PC-3 (cell line): ENCODE measurements at regions not wholly inside any gene's neighbourhood (a gene's known extent, or its start where the extent isn't known, plus 50 kb on each side); places are given as distances from the start of the nearest gene placed in this dataset.

Source experiments
- EZH2 ChIP-seq: fragments of 300-600 bp; sonication (generic); IDR thresholded peaks from one replicate; pipeline ENCODE4 v1.6.1; 2017; ENCODE audit warnings: antibody characterized with exemption, mild to moderate bottlenecking, low read length; ENCODE audit not compliant: unreplicated experiment
- EZH2phosphoT487 ChIP-seq: fragments of 300-600 bp; sonication (generic); IDR thresholded peaks from 2 replicates; pipeline ENCODE4 v1.6.1; 2018; ENCODE audit warnings: mild to moderate bottlenecking, antibody characterized with exemption, low read length, borderline replicate concordance
- TF ChIP-seq, protein P1 (sequence below): fragments of 300-600 bp; sonication (generic); conservative IDR thresholded peaks from 2 replicates; pipeline ENCODE4 v1.5.1; 2017; ENCODE audit warnings: antibody characterized with exemption, low read depth, mild to moderate bottlenecking, low read length

DNA sequence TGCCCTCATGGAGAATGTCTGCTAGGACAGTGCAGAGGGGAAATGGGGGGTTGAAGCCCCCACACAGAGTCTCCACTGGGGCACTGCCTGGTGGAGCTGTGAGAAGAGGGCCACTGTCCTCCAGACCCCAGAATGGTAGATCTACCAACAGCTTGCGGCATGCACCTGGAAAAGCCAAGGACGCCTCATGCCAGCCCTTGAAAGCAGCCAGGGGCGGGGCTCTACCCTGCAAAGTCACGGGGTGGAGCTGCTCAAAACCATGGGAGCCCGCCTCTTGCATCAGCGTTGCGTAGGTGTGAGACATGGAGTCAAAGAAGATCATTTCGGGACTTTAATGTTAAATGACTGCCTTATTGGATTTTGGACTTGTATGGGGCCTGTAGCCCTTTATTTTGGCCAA, 157.6 kb downstream of the DSEL start:
- TF ChIP-seq, protein P1, sequence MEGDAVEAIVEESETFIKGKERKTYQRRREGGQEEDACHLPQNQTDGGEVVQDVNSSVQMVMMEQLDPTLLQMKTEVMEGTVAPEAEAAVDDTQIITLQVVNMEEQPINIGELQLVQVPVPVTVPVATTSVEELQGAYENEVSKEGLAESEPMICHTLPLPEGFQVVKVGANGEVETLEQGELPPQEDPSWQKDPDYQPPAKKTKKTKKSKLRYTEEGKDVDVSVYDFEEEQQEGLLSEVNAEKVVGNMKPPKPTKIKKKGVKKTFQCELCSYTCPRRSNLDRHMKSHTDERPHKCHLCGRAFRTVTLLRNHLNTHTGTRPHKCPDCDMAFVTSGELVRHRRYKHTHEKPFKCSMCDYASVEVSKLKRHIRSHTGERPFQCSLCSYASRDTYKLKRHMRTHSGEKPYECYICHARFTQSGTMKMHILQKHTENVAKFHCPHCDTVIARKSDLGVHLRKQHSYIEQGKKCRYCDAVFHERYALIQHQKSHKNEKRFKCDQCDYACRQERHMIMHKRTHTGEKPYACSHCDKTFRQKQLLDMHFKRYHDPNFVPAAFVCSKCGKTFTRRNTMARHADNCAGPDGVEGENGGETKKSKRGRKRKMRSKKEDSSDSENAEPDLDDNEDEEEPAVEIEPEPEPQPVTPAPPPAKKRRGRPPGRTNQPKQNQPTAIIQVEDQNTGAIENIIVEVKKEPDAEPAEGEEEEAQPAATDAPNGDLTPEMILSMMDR, result no peak
- TF ChIP-seq EZH2phosphoT487 (no peak), EZH2 (no peak)
